ENCODE measurements at regions not wholly inside any gene's neighbourhood (a gene's known extent, or its start where the extent isn't known, plus 50 kb on each side); places are given as distances from the start of the nearest gene placed in this dataset.
A peak's percentile ranks its signal among the peaks of the same experiment; 100 is the strongest.

- Mint-ChIP-seq H3K4me1 (peaks cover 87% of the 10 kb centered on the region), H3K36me3 (no peaks in the 10 kb centered on the region), H3K27ac (peak overlapping the region; percentile 96), H3K4me3 (peak overlapping the region; percentile 49), H3K27me3 (no peaks in the 10 kb centered on the region), H3K9me3 (no peaks in the 10 kb centered on the region)
Measured at GRCh38 chrX:13094374-13094773, 50.0 kb upstream of the FAM9C start.
